Fibroblast of villous mesenchyme (primary cell): ENCODE measurements at regions not wholly inside any gene's neighbourhood (a gene's known extent, or its start where the extent isn't known, plus 50 kb on each side); places are given as distances from the start of the nearest gene placed in this dataset.

Experiments
- DNase-seq: peaks from one replicate; pipeline ENCODE4 v3.0.0-alpha.2; 2010; ENCODE audit warnings: low read depth
- H3K4me3 ChIP-seq: 2 replicates; pipeline ENCODE4 v1.5.1; 2011; ENCODE audit warnings: low read depth, mild to moderate bottlenecking, low read length
- TF ChIP-seq, protein P1 (sequence below): IDR thresholded peaks from 2 replicates; pipeline ENCODE4 v1.5.1; 2012; ENCODE audit warnings: low read depth, mild to moderate bottlenecking, low read length; ENCODE audit not compliant: insufficient read depth

DNA sequence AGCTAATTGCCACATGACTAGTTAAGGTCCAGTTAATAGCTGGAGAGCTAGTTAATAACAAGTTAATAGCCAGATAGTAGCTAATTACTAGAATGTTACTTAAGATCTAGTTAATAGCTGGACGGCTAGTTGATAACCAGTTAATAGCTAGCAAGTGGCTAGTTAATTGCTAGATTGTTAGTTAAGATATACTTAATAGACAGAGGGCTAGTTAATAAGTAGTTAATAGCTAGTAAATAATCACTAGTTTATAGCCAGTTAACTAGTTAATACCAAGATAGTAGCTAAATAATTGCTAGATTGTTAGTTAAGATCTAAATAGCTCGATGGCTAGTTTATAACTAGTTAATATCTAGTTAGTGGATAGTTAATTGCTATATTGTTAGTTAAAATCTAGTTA is 632.6 kb upstream of the CT83 start:
- TF ChIP-seq, protein P1, sequence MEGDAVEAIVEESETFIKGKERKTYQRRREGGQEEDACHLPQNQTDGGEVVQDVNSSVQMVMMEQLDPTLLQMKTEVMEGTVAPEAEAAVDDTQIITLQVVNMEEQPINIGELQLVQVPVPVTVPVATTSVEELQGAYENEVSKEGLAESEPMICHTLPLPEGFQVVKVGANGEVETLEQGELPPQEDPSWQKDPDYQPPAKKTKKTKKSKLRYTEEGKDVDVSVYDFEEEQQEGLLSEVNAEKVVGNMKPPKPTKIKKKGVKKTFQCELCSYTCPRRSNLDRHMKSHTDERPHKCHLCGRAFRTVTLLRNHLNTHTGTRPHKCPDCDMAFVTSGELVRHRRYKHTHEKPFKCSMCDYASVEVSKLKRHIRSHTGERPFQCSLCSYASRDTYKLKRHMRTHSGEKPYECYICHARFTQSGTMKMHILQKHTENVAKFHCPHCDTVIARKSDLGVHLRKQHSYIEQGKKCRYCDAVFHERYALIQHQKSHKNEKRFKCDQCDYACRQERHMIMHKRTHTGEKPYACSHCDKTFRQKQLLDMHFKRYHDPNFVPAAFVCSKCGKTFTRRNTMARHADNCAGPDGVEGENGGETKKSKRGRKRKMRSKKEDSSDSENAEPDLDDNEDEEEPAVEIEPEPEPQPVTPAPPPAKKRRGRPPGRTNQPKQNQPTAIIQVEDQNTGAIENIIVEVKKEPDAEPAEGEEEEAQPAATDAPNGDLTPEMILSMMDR = no peak
- no peak overlapping the region for H3K4me3 ChIP-seq
- DNase-seq = no peak

DNA sequence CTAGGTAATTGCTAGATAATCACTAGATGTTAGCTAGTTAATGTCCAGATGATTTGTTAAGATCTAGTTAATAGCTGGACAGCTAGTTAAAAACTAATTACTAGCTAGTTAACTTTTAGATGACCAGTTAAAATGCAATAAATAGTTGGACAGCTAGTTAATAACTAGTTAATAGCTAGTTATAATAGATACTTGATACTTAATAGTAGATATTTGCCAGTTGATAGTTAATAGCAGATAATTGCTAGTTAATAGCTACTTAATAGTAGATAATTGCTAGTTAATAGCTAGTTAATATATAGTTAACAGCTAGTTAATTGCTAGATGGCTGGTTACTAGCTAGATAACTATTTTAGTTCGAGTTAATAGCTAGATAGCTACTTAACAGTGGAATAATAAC is 631.4 kb upstream of the CT83 start:
- TF ChIP-seq, protein P1 = no peak
- DNase-seq = no peak
- H3K4me3 ChIP-seq = no peak overlapping the region

DNA sequence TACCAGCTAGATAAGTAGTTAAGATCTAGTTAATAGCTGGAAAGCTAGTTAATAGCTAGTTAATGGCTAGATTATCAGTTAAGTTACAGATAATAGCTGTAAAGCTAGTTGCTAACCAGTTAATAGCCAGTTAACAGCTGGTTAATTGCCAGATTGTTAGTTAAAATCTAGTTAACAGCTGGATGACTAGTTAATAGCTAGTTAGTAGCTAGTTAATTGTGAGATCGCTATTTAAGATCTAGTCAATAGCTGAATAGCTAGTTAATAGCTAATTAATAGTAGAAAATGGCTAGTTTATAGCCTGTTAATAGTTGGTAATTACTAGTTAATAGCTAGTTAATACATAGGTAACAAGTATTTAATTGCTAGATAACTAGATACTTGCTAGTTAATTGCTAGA is 630.5 kb upstream of the CT83 start:
- H3K4me3 ChIP-seq = no peak overlapping the region
- TF ChIP-seq, protein P1 = no peak
- DNase-seq = no peak

DNA sequence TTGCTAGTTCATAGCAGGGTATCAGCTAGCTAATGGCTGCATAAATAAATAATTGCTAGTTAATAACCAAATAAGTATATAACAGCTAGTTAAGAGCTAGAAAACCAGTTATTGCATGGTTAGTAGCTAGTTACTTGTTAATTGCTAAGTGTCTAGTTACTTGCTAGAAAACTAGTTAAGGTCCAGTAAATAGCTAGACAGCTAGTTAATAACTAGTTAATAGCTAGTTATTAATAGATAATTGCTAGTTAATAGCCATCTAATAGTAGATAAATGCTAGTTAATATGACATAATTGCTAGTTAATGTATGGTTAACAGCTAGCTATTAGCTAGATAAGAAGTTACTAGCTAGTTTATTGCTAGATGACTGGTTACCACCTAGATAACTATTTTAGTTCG is 629.9 kb upstream of the CT83 start:
- DNase-seq = no peak
- TF ChIP-seq, protein P1 = no peak
- no peak overlapping the region for H3K4me3 ChIP-seq

DNA sequence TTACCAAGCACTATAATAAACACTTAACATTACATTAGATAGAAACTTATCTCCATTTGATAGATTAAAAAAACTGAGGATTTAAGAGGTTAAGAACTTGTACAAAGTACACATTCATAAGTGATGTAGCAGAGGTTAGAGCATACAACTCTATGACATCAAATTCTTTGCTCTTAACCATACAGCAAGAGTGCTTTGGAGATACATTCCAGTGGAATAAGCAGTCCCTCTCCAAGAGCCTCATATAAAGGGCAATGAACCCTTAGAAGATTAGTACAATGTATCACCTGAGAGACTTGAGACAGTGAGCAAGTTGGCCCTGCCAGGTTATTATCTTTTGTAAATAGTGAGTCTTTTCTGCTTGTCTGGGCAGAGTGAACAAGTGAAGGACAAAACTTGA is 600.4 kb upstream of the CT83 start:
- TF ChIP-seq, protein P1 = no peak
- DNase-seq = no peak

DNA sequence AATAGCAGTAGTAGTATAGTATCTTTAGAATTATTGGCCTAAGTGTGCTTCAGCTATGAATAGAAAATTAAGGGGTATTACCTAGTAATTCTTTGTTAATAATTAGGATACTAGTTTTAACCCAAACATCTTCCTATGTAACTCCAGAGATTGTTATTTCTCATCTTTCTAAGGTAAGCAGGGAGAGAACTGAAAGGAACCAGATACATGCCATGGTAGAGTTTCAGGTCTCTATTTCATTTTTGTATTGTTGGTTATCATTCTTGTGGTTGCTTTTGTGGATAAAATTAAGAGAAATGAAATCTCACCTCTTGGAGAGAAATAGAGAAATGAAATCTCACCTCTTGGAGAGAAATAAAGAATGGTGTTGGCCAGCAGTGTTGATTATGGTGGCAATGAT is 597.1 kb upstream of the CT83 start:
- TF ChIP-seq, protein P1 = no peak
- no peak for DNase-seq
- H3K4me3 ChIP-seq = no peak overlapping the region

More for the DNA sequence above, 600.4 kb upstream of the CT83 start:
- H3K4me3 ChIP-seq = no peak overlapping the region

DNA sequence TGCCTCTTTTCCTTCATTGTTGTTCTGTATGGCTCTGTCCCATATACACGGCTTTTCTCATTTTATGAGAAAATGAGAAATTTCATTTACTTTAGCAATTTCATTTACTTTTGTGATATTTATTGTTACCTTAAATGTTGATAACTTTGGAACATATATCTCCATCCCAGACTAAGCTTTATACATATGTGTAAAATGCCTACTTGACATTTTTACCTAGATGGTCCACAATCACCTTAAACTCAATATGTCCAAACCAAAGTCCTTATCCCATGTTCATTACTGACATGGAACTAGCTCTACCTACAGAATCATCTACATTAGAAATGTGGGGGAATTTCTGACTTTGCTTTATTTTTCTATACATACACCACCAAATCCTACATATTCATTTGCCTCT is 590.5 kb upstream of the CT83 start:
- DNase-seq = no peak
- no peak overlapping the region for H3K4me3 ChIP-seq
- TF ChIP-seq, protein P1 = no peak
